ENCODE measurements at regions not wholly inside any gene's neighbourhood (a gene's known extent, or its start where the extent isn't known, plus 50 kb on each side); places are given as distances from the start of the nearest gene placed in this dataset.

DNA sequence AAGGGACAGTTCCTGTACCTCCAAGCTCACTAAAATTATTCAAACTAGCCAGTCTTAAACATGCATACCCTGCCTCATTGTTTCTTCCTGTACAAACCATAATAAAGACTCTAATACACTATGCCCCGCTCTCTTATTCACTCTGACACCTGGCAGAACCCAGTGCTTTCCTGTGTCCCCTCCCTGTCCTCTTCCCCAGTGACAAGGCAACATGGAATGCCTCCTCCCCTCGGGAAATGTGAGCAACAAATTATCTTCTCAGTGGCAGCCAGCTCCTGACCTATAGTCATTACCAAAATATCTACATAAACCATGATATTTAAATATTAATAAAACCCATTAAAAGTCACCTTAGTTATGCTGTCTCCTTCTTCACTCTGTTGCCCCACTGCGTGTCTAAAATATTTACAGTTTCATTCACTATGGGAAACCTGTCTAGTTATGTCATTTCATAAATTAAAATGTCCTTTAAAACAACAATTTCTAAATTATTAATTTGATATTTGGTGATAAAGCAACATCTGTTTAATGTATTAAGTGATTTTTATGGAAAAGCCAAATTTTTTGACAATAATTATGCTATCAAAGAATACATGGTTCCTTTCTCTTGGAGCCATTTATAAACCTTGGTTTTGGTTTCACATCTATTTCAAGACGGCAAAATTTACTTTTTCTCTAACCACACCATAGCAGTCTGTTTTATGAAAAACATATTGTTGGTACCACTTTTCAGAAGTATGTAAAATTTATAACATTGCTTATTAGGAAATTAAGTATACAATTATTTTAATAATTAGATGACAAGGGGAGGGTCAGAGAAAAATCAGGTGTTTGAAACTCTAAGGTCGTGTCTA lies 1355.2 kb downstream of the XPNPEP1 start:
- TF ChIP-seq, protein P1, sequence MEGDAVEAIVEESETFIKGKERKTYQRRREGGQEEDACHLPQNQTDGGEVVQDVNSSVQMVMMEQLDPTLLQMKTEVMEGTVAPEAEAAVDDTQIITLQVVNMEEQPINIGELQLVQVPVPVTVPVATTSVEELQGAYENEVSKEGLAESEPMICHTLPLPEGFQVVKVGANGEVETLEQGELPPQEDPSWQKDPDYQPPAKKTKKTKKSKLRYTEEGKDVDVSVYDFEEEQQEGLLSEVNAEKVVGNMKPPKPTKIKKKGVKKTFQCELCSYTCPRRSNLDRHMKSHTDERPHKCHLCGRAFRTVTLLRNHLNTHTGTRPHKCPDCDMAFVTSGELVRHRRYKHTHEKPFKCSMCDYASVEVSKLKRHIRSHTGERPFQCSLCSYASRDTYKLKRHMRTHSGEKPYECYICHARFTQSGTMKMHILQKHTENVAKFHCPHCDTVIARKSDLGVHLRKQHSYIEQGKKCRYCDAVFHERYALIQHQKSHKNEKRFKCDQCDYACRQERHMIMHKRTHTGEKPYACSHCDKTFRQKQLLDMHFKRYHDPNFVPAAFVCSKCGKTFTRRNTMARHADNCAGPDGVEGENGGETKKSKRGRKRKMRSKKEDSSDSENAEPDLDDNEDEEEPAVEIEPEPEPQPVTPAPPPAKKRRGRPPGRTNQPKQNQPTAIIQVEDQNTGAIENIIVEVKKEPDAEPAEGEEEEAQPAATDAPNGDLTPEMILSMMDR (IDR thresholded peaks at IDR 0.05) = no peak
- TF ChIP-seq POLR2A (IDR thresholded peaks at IDR 0.05) = no peak

Data from uterus (tissue), 2 donors.